ENCODE measurements at regions not wholly inside any gene's neighbourhood (a gene's known extent, or its start where the extent isn't known, plus 50 kb on each side); places are given as distances from the start of the nearest gene placed in this dataset.

DNA sequence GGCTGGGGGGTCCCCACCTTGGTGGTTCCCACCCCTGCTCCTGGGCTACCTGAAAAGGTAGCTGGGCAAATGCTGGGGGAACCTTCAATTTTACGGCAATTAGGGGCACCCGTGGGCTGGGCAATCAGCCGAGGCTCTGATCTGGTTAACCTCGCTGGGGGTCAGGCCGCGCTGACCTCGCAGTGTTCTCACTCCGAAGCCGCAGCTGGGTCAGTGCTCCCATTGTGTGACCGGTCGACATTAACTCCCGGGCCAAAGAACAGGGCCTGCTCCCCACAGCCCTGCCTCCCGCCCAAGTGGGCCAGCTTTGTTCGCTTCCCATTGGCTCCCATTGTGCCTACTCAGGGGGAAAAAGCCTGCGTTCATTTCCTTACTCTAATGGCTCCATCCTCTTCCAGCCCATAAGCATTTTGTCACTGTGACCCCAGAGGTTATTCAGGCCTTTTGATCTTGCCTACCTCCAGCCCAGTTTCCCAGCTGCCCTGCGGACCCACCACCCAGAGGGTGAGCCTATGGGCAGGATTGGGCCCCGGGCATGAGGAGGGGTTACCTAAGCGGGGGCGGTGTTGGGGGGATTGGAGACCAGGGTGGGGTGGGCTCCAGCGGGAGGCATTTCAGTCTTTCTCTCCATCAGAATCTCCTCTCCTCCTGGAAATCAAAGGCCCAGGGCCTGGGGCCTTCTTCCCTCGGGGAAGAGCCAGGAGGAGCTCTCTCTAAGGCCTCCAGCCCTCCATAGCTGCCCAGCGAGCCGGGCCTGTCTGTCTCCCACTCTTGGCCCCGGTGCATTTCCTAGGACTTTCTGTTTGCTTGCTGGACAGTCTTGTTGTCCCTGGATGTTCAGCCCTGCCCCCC is 90.1 kb downstream of the MYCN start:
- 90% methylated on average over 24 of the region's 24 CpGs for WGBS
- H3K36me3 ChIP-seq (ENCODE audit: control insufficient read depth in 4 of 4, insufficient read depth in 3 of 4, low read depth in 1 of 4, low read length in 3 of 4) = no peaks in the 10 kb centered on the region
- no peak overlapping the region for H3K4me3 ChIP-seq (ENCODE audit: low read depth in 1 of 3, low read length in 3 of 3)
- DNase-seq (ENCODE audit: low spot score) = no peak
- H3K27ac ChIP-seq (ENCODE audit: low read depth in 1 of 2, low read length in 2 of 2) = no peak overlapping the region
- no peak overlapping the region for H3K9ac ChIP-seq (ENCODE audit: low read depth in 1 of 2, low read length in 2 of 2)
- no peaks in the 10 kb centered on the region for H3K27me3 ChIP-seq (ENCODE audit: control insufficient read depth in 4 of 4, insufficient read depth in 4 of 4, low read length in 3 of 4)
- no peaks in the 10 kb centered on the region for H3K4me1 ChIP-seq (ENCODE audit: control insufficient read depth in 4 of 4, insufficient read depth in 4 of 4, low read length in 3 of 4)
- H3K9me3 ChIP-seq (ENCODE audit: control insufficient read depth in 4 of 4, low read length in 3 of 4) = no peaks in the 10 kb centered on the region
- TF ChIP-seq GABPA (IDR thresholded peaks at IDR 0.05 in 1 of 2, conservative IDR thresholded peaks at IDR 0.05 in 1 of 2) (no peak), TAF1 (conservative IDR thresholded peaks at IDR 0.05) (no peak), JUND (IDR thresholded peaks at IDR 0.05) (no peak), CTCF (IDR thresholded peaks at IDR 0.05; ENCODE audit: low read depth, low read length, missing input control) (no peak), FOXA2 (IDR thresholded peaks at IDR 0.05) (no peak), RAD21 (IDR thresholded peaks at IDR 0.05) (no peak), HNF4G (IDR thresholded peaks at IDR 0.05) (no peak), RXRA (IDR thresholded peaks at IDR 0.05) (peak in 1 of 2 donors; percentile 30)
- TF ChIP-seq, protein P1, sequence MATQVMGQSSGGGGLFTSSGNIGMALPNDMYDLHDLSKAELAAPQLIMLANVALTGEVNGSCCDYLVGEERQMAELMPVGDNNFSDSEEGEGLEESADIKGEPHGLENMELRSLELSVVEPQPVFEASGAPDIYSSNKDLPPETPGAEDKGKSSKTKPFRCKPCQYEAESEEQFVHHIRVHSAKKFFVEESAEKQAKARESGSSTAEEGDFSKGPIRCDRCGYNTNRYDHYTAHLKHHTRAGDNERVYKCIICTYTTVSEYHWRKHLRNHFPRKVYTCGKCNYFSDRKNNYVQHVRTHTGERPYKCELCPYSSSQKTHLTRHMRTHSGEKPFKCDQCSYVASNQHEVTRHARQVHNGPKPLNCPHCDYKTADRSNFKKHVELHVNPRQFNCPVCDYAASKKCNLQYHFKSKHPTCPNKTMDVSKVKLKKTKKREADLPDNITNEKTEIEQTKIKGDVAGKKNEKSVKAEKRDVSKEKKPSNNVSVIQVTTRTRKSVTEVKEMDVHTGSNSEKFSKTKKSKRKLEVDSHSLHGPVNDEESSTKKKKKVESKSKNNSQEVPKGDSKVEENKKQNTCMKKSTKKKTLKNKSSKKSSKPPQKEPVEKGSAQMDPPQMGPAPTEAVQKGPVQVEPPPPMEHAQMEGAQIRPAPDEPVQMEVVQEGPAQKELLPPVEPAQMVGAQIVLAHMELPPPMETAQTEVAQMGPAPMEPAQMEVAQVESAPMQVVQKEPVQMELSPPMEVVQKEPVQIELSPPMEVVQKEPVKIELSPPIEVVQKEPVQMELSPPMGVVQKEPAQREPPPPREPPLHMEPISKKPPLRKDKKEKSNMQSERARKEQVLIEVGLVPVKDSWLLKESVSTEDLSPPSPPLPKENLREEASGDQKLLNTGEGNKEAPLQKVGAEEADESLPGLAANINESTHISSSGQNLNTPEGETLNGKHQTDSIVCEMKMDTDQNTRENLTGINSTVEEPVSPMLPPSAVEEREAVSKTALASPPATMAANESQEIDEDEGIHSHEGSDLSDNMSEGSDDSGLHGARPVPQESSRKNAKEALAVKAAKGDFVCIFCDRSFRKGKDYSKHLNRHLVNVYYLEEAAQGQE (IDR thresholded peaks at IDR 0.05) = no peak

GRCh38 chr2:16028644-16029043 is 88.3 kb downstream of the MYCN start:
- no peaks in the 10 kb centered on the region for H3K36me3 ChIP-seq (ENCODE audit: control insufficient read depth in 4 of 4, insufficient read depth in 3 of 4, low read depth in 1 of 4, low read length in 3 of 4)
- no peak overlapping the region for H3K4me3 ChIP-seq (ENCODE audit: low read depth in 1 of 3, low read length in 3 of 3)
- WGBS = 91% methylated on average over 8 of the region's 8 CpGs
- DNase-seq (ENCODE audit: low spot score) = no peak
- H3K27ac ChIP-seq (ENCODE audit: low read depth in 1 of 2, low read length in 2 of 2) = no peak overlapping the region
- H3K4me1 ChIP-seq (ENCODE audit: control insufficient read depth in 4 of 4, insufficient read depth in 4 of 4, low read length in 3 of 4) = no peaks in the 10 kb centered on the region
- no peak overlapping the region for H3K9ac ChIP-seq (ENCODE audit: low read depth in 1 of 2, low read length in 2 of 2)
- no peaks in the 10 kb centered on the region for H3K9me3 ChIP-seq (ENCODE audit: control insufficient read depth in 4 of 4, low read length in 3 of 4)
- H3K27me3 ChIP-seq (ENCODE audit: control insufficient read depth in 4 of 4, insufficient read depth in 4 of 4, low read length in 3 of 4) = no peaks in the 10 kb centered on the region
- TF ChIP-seq EGR1 (IDR thresholded peaks at IDR 0.05; ENCODE audit: low read depth in 2 of 2) (no peak), HNF4G (IDR thresholded peaks at IDR 0.05) (no peak), YY1 (IDR thresholded peaks at IDR 0.05) (no peak), ATF3 (IDR thresholded peaks at IDR 0.05) (no peak), FOXA1 (IDR thresholded peaks at IDR 0.05) (no peak), TAF1 (conservative IDR thresholded peaks at IDR 0.05) (no peak), NR2F2 (IDR thresholded peaks at IDR 0.05) (no peak), ZBTB33 (IDR thresholded peaks at IDR 0.05) (no peak), SP1 (IDR thresholded peaks at IDR 0.05) (no peak), RXRA (IDR thresholded peaks at IDR 0.05) (no peak), JUND (IDR thresholded peaks at IDR 0.05) (no peak), HNF4A (conservative IDR thresholded peaks at IDR 0.05) (no peak)
- TF ChIP-seq, protein P1 (IDR thresholded peaks at IDR 0.05) = no peak
- TF ChIP-seq, protein P2, sequence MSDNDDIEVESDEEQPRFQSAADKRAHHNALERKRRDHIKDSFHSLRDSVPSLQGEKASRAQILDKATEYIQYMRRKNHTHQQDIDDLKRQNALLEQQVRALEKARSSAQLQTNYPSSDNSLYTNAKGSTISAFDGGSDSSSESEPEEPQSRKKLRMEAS (IDR thresholded peaks at IDR 0.05) = no peak
